ENCODE measurements at regions not wholly inside any gene's neighbourhood (a gene's known extent, or its start where the extent isn't known, plus 50 kb on each side); places are given as distances from the start of the nearest gene placed in this dataset.
"Not testable (repeated sequence)": the region's sequence is repeated elsewhere in the genome, so short reads cannot be mapped to it uniquely, and the experiment has no call there.

DNA sequence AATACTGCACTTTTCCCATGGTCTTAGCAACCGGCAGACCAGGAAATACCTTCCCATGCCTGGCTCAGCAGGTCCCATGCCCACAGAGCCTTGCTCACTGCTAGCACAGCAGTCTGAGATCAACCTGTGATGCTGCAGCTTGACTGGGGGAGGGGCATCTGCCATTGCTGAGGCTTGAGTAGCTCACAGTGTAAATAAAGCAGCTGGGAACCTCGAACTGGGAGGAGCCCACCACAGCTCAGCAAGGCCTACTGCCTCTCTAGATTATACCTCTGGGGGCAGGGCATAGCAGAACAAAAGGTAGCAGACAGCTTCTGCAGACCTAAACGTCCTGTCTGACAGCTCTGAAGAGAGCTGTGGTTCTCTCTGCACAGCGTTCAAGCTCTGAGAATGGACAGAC lies 186.2 kb upstream of the AVPR1A start:
- DNase-seq; in situ Hi-C loops (cut with MboI; ENCODE audit: low pct_unique_long_range_greater_than_20kb, low sequenced_read_pairs): not testable (repeated sequence)

DNA sequence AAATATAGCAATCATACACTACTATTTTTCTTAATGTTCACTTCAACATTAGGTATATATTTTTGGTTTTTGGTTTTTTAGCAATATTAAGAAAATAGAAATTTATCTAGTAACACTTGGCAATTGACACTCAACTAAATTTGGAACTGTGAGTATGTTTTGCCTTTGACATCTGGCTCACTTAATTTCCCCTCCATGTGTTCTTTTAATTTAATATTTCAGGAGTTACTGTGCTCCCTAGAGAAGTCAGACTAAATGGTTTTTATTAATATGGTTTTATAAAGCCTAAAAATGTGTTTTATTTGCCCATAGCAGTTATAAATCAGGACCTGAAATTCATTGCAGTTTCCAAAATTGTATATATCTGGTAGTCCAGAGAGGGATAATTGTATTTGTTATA lies 175.3 kb upstream of the AVPR1A start:
- no peak for DNase-seq
- in situ Hi-C loops (cut with MboI; ENCODE audit: low pct_unique_long_range_greater_than_20kb, low sequenced_read_pairs), result no loop called here

DNA sequence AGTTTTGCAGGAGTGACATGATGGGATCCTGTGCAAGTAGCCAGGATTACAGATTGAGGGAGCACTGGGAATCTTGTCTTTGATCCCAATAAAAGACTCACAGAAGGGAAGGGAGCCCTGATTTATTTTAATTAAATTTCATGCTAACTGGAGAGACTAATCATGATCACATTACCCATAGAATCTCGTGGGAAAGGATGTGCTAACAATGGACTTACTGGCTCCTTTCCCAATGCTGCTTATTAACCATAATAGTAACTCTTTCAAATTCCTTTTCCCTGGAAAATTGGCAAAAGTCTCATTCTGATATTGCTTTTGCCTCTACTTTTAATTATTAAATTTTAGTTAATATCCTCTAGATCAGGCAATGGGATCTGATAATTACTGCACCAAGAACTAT lies 174.8 kb upstream of the AVPR1A start:
- no peak for DNase-seq
- in situ Hi-C loops (cut with MboI; ENCODE audit: low pct_unique_long_range_greater_than_20kb, low sequenced_read_pairs), result no loop called here

DNA sequence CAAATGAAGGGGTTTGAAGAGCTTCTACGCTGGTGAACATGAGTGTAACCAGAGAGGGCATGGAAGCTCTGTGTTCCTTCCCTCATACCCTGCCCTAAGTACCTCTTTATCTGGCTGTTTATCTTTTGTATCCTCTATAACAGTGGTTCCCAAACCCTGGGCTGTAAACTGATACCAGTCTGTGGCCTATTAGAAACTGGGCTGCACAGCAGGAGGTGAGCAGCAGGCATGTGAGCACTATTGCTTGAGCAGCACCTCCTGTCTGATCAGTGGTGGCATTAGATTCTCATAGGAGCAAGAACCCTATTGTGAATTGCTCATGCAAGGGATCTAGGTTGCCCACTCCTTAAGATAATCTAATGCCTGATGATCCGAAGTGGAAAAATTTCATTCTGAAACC lies 172.9 kb upstream of the AVPR1A start:
- in situ Hi-C loops (cut with MboI; ENCODE audit: low pct_unique_long_range_greater_than_20kb, low sequenced_read_pairs), result no loop called here
- DNase-seq, result no peak

DNA sequence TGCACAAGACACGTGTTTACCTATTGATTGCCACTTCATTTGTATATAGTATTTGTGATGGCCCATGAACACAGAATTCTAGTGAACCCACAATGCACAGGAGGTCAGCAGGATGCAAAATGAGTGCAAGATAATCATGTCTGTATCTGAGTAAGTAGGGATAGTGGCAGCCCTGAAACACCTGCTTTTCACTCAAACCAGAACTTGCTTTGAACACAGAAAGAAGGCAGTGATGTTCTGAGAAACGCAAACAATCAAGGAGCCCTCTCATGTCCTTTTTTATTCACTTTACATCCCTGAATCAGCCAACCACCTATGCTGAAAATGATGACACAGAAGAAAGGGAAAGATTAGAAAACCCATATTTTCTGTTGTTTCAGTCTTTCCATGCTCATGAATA lies 170.4 kb upstream of the AVPR1A start:
- DNase-seq, result no peak
- in situ Hi-C loops (cut with MboI; ENCODE audit: low pct_unique_long_range_greater_than_20kb, low sequenced_read_pairs), result no loop called here

DNA sequence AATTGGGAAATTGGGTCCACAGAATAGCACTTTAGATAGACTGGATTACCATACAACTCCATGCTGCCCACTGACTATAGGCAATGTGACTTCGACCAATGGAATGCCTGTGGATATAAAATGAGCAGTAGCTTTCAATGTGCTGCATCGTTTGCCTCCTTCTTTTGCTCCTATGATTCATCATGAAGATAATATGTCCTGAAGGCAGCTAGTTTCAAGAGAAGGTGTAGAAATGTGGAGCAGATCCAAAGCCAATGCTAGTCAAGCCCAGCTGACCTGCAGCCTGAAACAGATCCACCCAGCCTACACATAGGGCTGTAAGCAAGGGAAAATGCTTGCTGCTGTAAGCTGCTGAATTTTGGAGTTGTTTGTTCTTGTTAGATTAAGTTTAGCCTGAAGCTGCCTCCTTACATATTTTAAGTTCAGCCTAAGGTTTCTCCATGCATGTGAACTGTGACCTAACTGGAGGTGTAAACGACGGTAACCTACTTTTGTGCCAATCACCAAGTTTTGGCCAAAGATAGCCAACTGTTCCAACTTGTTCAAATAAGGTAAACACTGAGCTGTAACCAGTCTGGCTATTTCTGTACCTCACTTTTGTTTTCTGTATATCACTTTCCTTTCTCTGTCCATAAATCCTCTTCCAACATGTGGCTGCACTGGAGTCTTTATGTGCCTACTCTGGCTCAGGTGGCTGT lies 169.1 kb upstream of the AVPR1A start:
- in situ Hi-C loops (cut with MboI; ENCODE audit: low pct_unique_long_range_greater_than_20kb, low sequenced_read_pairs), result no loop called here
- no peak for DNase-seq

DNA sequence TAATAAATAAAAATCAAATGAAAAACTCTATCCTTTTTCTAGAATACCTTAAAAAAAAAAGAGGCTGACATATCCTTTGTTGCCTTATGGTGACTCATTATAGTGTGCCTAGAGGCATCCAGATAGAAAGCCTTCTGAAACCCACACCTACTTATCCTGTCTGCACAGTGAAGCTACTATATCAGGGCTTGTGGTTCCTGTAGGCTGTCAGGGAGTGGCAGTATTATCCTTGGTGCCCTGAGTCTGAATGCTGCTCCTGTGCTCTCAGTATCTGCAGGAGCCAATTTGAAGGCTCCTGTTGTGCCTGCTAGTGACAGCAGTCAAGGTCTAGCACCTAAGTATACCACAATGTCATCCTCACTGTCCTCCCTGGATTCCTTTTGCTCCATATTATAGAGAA lies 168.4 kb upstream of the AVPR1A start:
- peak; percentile 70 for DNase-seq
- in situ Hi-C loops (cut with MboI; ENCODE audit: low pct_unique_long_range_greater_than_20kb, low sequenced_read_pairs), result no loop called here

DNA sequence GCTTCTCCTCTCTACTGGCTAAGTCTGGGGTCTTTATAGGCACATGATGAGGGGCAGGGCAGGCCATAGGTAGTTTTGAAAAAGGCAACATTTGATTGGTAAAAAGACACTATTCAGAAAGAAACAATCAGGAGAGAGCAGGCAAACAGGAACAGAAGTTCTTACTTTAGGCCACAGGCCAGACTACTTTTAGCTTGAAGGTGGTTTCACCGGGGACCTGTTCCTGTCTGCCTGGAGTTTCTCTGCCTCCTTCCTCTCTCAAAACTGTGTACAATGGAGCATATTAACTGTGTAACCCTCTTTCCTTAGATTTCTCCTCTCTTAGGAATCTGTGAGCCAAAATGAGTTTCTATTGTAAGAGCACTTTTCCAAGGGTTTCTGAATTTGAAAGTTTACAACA lies 167.9 kb upstream of the AVPR1A start:
- in situ Hi-C loops (cut with MboI; ENCODE audit: low pct_unique_long_range_greater_than_20kb, low sequenced_read_pairs), result no loop called here
- no peak for DNase-seq

DNA sequence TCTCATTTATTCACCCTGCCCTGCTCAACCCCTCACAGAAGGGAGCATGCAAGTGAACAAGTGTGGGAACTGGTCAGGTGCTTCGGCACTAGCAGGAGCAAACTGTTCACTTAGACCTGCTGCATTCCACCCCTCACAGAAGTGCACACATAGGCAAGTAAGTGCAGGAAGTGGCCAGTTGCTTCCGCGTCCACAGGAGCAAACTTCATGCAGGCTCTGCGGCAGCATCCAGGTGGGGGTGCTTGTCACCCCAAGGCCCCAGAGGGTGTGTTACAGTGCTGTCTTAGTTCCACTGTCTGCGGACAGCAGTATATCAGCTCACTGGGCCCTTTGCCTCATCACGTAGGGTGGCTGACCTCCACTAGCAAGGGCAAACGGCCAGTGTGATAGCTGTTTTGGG lies 167.3 kb upstream of the AVPR1A start:
- in situ Hi-C loops (cut with MboI; ENCODE audit: low pct_unique_long_range_greater_than_20kb, low sequenced_read_pairs), result no loop called here
- no peak for DNase-seq

DNA sequence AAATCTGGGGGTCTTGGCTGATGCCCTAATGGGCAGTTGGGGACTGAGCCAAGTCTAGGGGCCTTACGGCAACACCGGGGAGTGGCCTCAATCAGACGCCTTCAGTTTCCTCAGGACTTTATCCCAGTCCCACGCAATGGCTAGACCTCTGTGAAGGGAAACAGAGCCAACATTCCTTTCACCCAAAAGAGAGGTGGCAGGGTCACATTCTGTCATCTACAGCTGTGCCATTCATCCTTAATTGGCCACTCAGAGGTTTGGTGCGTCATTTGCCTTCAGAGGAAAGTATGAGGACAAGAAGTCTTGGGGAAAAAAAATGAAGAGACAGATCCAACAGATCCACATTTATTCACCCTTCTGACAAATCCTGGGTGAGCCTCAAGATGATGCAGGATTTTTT lies 166.9 kb upstream of the AVPR1A start:
- no peak for DNase-seq
- in situ Hi-C loops (cut with MboI; ENCODE audit: low pct_unique_long_range_greater_than_20kb, low sequenced_read_pairs), result no loop called here

DNA sequence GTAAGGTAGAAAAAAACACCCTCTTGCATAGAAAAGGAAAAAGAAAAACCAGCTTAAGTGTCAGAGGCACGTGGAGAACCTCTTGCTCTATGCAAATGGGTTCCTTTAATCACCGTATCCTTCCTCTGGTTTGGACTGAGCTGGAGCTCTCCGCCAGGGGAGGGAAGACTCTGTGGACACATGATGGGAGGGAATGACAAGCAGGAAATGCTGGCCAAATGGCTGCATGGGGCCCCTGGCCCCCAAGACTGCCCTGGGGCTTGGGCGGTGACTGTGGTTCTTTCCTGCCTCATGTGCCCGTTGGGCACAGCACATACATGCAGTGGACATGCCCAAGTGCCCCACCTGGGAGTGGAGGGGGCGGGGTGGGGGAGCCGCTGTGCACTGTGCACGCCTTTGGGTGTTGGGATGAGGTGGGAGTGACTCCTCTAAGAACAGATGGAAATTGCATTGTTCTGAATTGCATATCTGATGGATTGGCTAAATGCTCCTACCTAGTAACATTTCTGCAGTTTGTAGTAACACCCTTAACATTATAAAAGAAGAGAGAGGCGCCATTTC lies 166.4 kb upstream of the AVPR1A start:
- DNase-seq, result no peak
- in situ Hi-C loops (cut with MboI; ENCODE audit: low pct_unique_long_range_greater_than_20kb, low sequenced_read_pairs), result no loop called here

DNA sequence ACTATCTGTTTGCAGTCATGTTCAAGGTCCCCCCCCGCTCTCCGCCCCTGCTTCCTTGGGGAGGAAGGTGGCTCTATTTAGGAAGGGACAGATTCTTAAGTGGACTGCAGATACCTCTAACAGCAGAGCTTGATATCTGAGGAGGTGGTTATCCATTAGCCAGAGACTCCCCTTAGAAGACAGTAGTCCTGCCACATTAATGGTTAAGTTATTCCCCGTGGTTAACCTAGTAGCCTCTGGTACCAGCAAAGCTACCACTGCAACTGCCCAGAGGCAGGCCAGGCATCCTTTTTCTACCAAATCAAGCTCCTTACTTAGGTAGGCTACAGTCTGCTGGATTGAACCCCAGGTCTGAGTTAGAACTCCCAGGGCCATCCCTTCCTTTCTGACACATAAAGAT lies 162.1 kb upstream of the AVPR1A start:
- in situ Hi-C loops (cut with MboI; ENCODE audit: low pct_unique_long_range_greater_than_20kb, low sequenced_read_pairs), result no loop called here
- DNase-seq, result no peak

DNA sequence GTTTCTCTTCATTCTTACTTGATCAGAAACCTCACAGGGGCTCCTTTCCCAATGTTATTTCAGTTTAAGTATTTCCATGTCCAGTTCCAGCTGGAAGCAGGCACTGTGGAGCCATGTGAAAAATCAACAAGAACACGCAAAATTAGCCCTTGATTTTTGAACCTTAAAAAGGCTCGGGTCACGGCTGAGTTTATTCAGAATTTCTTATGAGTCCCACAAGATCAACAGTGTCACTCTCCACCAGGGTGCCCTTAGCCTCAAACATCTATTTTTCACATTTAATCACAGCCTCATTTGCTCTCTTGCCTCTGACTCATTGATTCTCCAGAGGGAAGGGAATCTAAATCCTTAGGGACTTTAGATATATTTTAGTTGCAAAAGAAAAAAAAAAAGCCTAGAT lies 157.7 kb upstream of the AVPR1A start:
- DNase-seq, result no peak
- in situ Hi-C loops (cut with MboI; ENCODE audit: low pct_unique_long_range_greater_than_20kb, low sequenced_read_pairs), result no loop called here

DNA sequence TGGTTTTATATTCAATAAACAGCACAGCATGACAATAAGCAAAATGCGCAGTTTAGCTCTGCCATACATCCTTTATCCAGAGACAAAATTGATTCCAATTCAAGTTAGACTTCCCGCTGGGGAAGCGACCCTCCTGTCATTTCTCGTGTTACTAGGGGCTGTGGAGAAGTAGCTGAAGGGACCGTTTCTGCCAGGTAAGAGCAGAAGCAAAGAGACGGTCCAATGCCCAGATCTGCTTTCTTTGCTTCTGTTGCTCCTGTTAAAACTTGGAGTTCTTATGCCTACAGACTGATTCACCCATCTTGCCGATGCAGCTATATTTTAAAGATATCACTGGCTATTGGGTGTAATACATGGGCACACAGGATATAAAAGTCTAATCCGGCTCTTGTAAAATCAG lies 156.8 kb upstream of the AVPR1A start:
- in situ Hi-C loops (cut with MboI; ENCODE audit: low pct_unique_long_range_greater_than_20kb, low sequenced_read_pairs), result no loop called here
- no peak for DNase-seq

DNA sequence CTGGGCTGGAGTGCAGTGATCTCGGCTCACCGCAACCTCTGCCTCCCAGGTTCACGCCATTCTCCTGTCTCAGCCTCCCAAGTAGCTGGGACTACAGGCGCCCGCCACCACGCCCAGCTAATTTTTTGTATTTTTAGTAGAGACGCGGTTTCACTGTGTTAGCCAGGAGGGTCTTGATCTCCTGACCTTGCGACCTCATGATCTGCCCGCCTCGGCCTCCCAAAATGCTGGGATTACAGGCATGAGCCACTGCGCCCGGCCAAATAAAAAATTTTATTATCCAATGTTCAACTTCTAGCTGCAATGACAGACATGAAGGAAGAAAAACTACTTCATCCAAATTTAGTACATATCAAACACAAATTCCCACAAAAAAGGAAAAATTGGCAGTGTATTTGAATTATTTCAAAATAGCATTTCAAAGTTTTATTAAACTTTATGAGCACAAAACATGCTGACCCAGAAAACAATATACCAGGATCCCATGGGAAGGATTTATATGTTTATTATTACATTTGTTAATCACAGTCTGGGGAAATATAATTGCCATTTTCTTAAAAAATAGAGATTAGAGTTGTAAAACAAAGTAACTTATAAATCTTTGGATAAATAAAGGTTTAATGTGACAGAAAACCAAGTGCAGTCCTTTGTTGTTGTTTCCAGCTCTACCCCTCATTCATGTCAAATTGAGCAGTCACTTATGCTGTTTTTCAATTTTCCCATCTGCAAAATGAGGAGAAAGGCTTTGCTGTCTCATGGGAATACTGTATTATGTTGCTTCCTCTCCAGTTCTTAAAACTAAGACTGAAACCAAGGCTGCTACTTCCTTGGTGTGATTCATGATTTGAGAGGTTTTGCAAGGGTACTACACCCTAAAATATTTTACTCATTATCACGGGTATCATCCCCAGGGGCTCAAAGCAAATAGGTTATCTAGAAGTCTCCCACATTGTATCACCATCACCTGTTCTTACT lies 155.2 kb upstream of the AVPR1A start:
- in situ Hi-C loops (cut with MboI; ENCODE audit: low pct_unique_long_range_greater_than_20kb, low sequenced_read_pairs), result no loop called here
- no peak for DNase-seq

DNA sequence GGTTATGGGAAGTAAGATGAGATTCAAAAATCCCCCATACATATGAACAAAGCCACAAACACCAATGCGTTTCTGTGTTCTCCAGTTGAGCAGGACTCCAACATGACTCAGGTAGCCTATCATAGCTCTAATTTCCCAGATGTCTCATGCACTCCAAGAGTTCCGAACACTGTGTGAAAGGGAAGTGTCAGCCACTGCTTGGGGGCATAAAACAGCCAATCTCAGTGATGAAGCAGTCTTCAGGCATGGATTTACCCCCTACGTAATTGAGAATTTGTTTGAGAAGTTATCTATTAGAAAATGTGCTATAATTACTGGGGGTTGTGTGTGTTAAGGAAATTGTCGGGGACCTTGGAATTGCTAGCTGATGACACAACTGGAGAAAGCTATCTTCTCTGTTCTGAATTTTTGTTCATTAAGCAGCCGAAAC lies 153.9 kb upstream of the AVPR1A start:
- no peak for DNase-seq

DNA sequence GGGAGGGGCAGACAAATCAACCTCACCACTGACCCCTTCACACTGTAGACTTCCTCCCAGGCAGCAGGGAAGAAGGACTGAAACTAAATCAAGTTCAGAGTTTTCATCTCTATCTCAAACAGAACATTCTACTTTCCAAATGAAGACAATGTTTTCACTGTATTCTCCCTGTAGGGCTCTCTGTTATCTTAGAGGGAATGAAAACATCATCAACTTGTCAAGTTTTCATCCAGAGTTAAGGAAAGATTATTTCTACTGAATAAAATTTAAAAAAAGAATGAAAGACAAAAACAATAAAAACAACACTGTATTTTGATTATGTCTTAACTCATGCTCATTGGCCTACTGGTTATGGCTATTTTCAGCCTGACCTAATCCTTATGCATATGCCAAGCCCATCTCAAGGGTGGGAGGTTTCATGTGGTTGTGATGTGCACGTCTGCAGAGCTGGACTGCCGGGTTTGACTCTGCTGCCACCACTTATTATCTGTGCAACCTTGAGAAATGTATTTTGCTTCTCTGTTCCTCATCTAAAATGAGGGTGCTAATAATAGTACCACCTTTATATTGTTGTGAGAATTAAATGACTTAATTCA lies 152.0 kb upstream of the AVPR1A start:
- in situ Hi-C loops (cut with MboI; ENCODE audit: low pct_unique_long_range_greater_than_20kb, low sequenced_read_pairs), result no loop called here
- DNase-seq, result no peak

More for the DNA sequence above, 153.9 kb upstream of the AVPR1A start:
- in situ Hi-C loops (cut with MboI; ENCODE audit: low pct_unique_long_range_greater_than_20kb, low sequenced_read_pairs), result no loop called here

DNA sequence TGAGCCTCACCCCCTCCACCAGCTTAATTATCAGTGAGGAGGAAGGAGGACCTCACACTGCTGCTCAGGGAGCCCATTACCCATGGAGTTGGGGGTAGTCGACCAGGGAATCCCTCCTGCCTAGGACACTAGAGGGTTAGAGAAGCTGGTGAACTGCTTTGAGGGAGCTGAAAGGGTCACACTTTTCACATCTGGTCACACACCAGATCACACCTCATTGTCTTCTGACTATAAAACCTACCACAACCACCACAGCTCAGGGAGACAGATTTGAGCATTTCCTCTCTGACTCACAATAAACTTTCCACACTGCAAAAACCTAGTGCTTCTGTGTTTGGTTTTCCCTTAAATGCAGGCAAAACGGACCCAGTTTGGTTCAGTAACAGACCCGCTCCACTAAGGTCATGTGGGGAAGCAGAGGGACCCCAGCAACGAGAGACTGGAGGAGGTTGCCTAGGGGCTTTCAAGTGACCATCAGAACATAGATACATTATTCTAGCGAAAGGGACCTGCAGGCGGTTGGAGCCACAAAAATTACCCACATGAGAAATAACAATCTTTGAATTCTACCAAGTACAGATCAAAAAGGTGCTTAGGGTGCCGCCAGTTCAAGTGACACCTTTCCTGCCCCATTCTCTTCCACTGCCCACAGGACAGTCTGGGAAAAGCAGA lies 151.4 kb upstream of the AVPR1A start:
- peak; percentile 63 for DNase-seq
- in situ Hi-C loops (cut with MboI; ENCODE audit: low pct_unique_long_range_greater_than_20kb, low sequenced_read_pairs), result no loop called here

DNA sequence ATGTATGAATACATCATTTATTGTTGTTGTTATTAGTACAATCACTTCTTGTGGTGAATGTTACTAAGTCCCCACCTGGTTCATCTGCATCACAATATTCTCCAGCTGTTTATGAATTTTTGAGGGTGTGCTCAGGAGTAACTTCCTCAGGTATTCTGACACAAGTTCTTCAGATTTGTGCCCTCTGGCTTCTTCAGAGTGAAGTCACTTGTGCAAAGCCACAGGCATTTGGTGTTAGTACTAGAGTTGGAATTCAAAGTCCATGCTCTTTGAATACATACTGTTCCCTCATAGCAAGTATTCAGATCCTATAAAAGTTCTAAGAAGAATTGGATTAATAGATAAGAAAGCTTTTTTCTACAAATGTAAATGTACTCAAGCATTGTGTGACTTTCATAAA lies 150.3 kb upstream of the AVPR1A start:
- in situ Hi-C loops (cut with MboI; ENCODE audit: low pct_unique_long_range_greater_than_20kb, low sequenced_read_pairs), result no loop called here
- DNase-seq, result no peak
